GOT3 (cell line): ENCODE measurements at regions not wholly inside any gene's neighbourhood (a gene's known extent, or its start where the extent isn't known, plus 50 kb on each side); places are given as distances from the start of the nearest gene placed in this dataset.

Experiments used
- DNase-seq: peaks from one replicate; lab custom pipeline; 2025; ENCODE audit warnings: mixed read lengths; lab: John Stamatoyannopoulos, UW

- DNase-seq, result no peak
Measured at GRCh38 chr12:74476234-74476633, 61.4 kb upstream of the ATXN7L3B start.

GRCh38 chr12:74481078-74481477 is 56.6 kb upstream of the ATXN7L3B start:
- DNase-seq, result no peak

GRCh38 chr12:74482115-74482514 is 55.5 kb upstream of the ATXN7L3B start:
- no peak for DNase-seq

- DNase-seq, result no peak
Measured at GRCh38 chr12:74483057-74483456, 54.6 kb upstream of the ATXN7L3B start.
